ENCODE measurements at regions not wholly inside any gene's neighbourhood (a gene's known extent, or its start where the extent isn't known, plus 50 kb on each side); places are given as distances from the start of the nearest gene placed in this dataset.
A peak's percentile ranks its signal among the peaks of the same experiment; 100 is the strongest.

DNA sequence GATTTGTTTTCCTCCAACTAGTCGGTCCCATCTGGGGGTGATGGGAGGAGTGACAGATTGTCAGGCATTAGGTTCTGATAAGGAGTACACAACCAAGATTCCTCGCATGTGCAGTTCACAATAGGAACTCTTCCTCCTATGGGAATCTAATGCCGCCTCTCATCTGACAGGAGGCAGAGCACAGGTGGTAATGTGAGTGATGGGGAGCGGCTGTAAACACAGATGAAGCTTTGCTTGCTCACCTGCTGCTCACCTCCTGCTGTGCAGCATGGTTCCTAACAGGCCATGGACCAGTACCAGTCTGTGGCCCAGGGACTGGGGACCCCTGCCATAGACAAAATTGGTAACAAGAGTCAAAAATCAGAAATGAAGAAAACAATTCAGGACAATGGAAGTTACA, 173.3 kb upstream of the HMHB1 start:
- Mint-ChIP-seq H3K9me3 (ENCODE audit: low read depth) (no peaks in the 10 kb centered on the region), H3K4me3 (ENCODE audit: low read depth) (no peak overlapping the region), H3K27me3 (no peaks in the 10 kb centered on the region), H3K36me3 (ENCODE audit: insufficient read depth) (no peaks in the 10 kb centered on the region), H3K4me1 (ENCODE audit: low read depth) (peaks cover 19% of the 10 kb centered on the region), H3K27ac (no peak overlapping the region)
- TF ChIP-seq, protein P1, sequence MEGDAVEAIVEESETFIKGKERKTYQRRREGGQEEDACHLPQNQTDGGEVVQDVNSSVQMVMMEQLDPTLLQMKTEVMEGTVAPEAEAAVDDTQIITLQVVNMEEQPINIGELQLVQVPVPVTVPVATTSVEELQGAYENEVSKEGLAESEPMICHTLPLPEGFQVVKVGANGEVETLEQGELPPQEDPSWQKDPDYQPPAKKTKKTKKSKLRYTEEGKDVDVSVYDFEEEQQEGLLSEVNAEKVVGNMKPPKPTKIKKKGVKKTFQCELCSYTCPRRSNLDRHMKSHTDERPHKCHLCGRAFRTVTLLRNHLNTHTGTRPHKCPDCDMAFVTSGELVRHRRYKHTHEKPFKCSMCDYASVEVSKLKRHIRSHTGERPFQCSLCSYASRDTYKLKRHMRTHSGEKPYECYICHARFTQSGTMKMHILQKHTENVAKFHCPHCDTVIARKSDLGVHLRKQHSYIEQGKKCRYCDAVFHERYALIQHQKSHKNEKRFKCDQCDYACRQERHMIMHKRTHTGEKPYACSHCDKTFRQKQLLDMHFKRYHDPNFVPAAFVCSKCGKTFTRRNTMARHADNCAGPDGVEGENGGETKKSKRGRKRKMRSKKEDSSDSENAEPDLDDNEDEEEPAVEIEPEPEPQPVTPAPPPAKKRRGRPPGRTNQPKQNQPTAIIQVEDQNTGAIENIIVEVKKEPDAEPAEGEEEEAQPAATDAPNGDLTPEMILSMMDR (IDR thresholded peaks at IDR 0.05; ENCODE audit: unreplicated experiment) = no peak
- no peak for DNase-seq (ENCODE audit: low spot score, unreplicated experiment)

DNA sequence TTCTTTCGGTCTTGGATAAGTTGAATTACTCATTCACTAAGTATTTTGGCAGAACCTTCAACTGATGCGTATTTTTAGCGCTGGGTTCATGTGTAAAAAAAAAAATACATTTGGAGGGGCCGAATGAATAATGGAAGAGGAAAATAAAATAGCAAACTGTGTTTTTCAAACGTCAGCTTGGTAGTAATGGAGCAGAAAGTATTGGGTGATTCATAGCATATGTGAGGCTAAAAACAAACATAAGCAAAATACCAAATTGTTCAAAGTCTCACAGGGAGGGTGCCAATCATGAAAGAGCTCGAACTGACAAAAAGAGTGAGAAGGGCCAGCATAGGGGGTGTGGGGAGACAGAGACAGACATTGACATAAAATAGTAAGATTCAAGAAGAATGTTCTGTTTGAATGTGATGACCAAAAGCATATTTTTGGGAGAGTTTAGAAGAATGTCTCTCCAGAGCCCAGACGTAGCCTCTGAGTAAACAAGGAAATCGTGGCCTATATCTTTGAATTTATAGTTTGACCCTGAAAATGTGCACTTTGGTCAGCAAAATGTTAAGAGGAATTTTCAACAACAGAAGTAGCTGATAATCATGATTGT, 174.9 kb upstream of the HMHB1 start:
- Mint-ChIP-seq H3K4me1 (ENCODE audit: low read depth) (peaks cover 17% of the 10 kb centered on the region), H3K4me3 (ENCODE audit: low read depth) (no peak overlapping the region), H3K9me3 (ENCODE audit: low read depth) (no peaks in the 10 kb centered on the region), H3K27ac (no peak overlapping the region), H3K36me3 (ENCODE audit: insufficient read depth) (no peaks in the 10 kb centered on the region), H3K27me3 (no peaks in the 10 kb centered on the region)
- TF ChIP-seq, protein P1 (IDR thresholded peaks at IDR 0.05; ENCODE audit: unreplicated experiment) = no peak
- no peak for DNase-seq (ENCODE audit: low spot score, unreplicated experiment)

DNA sequence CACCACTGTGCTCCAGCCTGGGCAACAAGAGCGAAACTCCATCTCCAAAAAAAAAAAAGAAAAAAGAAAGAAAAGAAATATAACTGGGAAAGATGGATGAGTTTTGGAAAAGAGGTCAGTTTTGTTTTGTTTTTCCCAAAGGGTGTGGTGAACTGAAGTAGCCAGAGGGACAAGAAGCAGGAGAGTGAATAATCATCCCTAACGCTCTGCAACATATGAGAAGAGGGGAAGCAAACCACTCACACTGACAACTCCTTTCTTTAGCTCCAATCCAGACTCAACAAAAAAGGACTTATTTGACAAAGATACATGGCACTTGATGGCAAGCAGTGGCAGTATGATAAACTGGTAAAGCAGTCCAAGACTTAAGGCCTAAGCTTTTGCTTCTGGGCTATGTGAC, 176.1 kb upstream of the HMHB1 start:
- Mint-ChIP-seq H3K27ac (no peak overlapping the region), H3K4me1 (ENCODE audit: low read depth) (peaks cover 8% of the 10 kb centered on the region), H3K4me3 (ENCODE audit: low read depth) (no peak overlapping the region), H3K27me3 (no peaks in the 10 kb centered on the region), H3K36me3 (ENCODE audit: insufficient read depth) (no peaks in the 10 kb centered on the region), H3K9me3 (ENCODE audit: low read depth) (no peaks in the 10 kb centered on the region)
- DNase-seq (ENCODE audit: low spot score, unreplicated experiment) = no peak
- TF ChIP-seq, protein P1 (IDR thresholded peaks at IDR 0.05; ENCODE audit: unreplicated experiment) = no peak

DNA sequence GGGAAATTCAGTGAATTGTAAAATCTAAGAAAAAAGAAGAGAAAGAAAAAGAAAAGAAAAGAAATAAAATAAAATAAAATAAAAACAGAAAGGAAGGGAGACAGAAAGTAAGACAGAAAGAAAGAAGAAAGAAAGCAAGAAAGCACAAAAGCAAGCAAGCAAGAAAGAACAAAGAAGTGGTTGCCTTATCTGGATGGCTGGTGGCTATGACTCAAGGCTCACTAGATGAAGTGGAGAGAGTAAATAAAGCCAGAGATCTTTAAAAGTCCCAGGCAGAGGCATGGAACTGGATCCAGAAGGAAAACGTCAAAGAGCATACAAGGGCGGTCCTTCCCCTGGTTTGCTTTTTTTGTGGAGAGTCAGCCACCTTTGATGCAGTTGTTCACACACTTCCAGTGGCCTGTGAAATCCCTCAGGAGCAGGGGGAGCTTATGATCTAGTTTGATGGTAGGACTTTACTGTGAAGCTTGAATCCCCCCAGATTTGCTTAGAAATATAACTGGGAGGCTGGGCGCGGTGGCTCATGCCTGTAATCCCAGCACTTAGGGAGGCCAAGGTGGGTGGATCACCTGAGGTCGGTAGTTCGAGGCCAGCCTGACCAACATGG, 176.7 kb upstream of the HMHB1 start:
- no peaks in the 10 kb centered on the region for H3K36me3 Mint-ChIP-seq (ENCODE audit: insufficient read depth)
- TF ChIP-seq, protein P1 (IDR thresholded peaks at IDR 0.05; ENCODE audit: unreplicated experiment) = no peak
- peak overlapping the region; percentile 60 for H3K27ac Mint-ChIP-seq
- no peaks in the 10 kb centered on the region for H3K27me3 Mint-ChIP-seq
- no peak for DNase-seq (ENCODE audit: low spot score, unreplicated experiment)
- H3K4me1 Mint-ChIP-seq (ENCODE audit: low read depth) = peaks cover 8% of the 10 kb centered on the region
- H3K9me3 Mint-ChIP-seq (ENCODE audit: low read depth) = no peaks in the 10 kb centered on the region
- H3K4me3 Mint-ChIP-seq (ENCODE audit: low read depth) = no peak overlapping the region

DNA sequence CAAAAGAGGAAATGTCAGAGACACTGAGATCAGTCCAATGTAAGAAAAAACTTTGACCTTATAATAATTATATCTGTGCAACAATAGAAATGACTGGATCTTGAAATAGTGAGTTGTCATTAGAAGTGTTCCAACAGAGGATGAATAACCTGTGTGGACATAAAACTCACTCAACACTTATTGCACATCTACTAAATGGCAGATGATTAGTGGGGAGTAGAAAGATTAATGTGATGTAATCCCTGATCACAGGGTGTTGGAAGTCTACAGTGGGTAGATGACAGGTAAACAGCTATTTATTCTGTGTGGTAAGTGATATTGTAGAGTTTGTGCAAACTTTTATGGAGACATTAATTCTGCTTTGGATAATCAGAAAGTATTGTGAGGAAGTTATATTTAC, 177.3 kb upstream of the HMHB1 start:
- TF ChIP-seq, protein P1 (IDR thresholded peaks at IDR 0.05; ENCODE audit: unreplicated experiment) = no peak
- Mint-ChIP-seq H3K27ac (no peak overlapping the region), H3K9me3 (ENCODE audit: low read depth) (no peaks in the 10 kb centered on the region), H3K27me3 (no peaks in the 10 kb centered on the region), H3K36me3 (ENCODE audit: insufficient read depth) (no peaks in the 10 kb centered on the region), H3K4me3 (ENCODE audit: low read depth) (no peak overlapping the region), H3K4me1 (ENCODE audit: low read depth) (peaks cover 12% of the 10 kb centered on the region)
- DNase-seq (ENCODE audit: low spot score, unreplicated experiment) = no peak

Measured in progenitor cell of endocrine pancreas (in vitro differentiated cells).